ENCODE measurements at regions not wholly inside any gene's neighbourhood (a gene's known extent, or its start where the extent isn't known, plus 50 kb on each side); places are given as distances from the start of the nearest gene placed in this dataset.
A peak's percentile ranks its signal among the peaks of the same experiment; 100 is the strongest.

GRCh38 chr14:39762576-39763401 is 330.6 kb upstream of the FBXO33 start (continued):
- TF ChIP-seq PAXIP1 (CRISPR knock-in tag; conservative IDR thresholded peaks at IDR 0.05) (peak; percentile 98), ZC3H13 (CRISPR knock-in tag; IDR thresholded peaks at IDR 0.05) (0 out of 2 replicates have a peak, but pooled peaks have one; percentile 64), ZBTB25 (CRISPR knock-in tag; IDR thresholded peaks at IDR 0.05) (no peak; the same call in none of the 2 replicates), SALL2 (CRISPR knock-in tag; IDR thresholded peaks at IDR 0.05) (no peak), KMT2B (CRISPR knock-in tag; IDR thresholded peaks at IDR 0.05) (no peak), SUZ12 (IDR thresholded peaks at IDR 0.05; ENCODE audit: low read depth, low read length) (no peak), SPEN (CRISPR knock-in tag; IDR thresholded peaks at IDR 0.05; ENCODE audit: low read depth) (peak; percentile 99), TFAP4 (IDR thresholded peaks at IDR 0.05; ENCODE audit: borderline replicate concordance, low read depth) (peak; percentile 66; the same call in 1 of the 2 replicates), GATAD2A (CRISPR knock-in tag; IDR thresholded peaks at IDR 0.05) (peak; percentile 97), ZNF605 (CRISPR knock-in tag; IDR thresholded peaks at IDR 0.05) (peak; percentile 93), SIX1 (CRISPR knock-in tag; IDR thresholded peaks at IDR 0.05; ENCODE audit: borderline replicate concordance) (peak; percentile 30; the same call in 1 of the 2 replicates), ZNF720 (CRISPR knock-in tag; IDR thresholded peaks at IDR 0.05) (no peak), ZMYM2 (CRISPR knock-in tag; IDR thresholded peaks at IDR 0.05) (peak; percentile 93), ARHGAP35 (CRISPR knock-in tag; IDR thresholded peaks at IDR 0.05; ENCODE audit: borderline replicate concordance) (peak; percentile 30; the same call in 1 of the 2 replicates), ZNF883 (CRISPR knock-in tag; IDR thresholded peaks at IDR 0.05; ENCODE audit: not compliant biosample characterization) (peak; percentile 95), ZSCAN22 (CRISPR knock-in tag; IDR thresholded peaks at IDR 0.05) (0 out of 2 replicates have a peak, but pooled peaks have one; percentile 46), STAT6 (CRISPR knock-in tag; IDR thresholded peaks at IDR 0.05; ENCODE audit: borderline replicate concordance) (peak; percentile 99), FIP1L1 (IDR thresholded peaks at IDR 0.05; ENCODE audit: borderline replicate concordance, insufficient read depth, low read depth, low read length) (no peak), TMF1 (CRISPR knock-in tag; IDR thresholded peaks at IDR 0.05; ENCODE audit: low read depth) (0 out of 2 replicates have a peak, but pooled peaks have one; percentile 48)

Measured in HepG2 (cell line).